ENCODE measurements at regions not wholly inside any gene's neighbourhood (a gene's known extent, or its start where the extent isn't known, plus 50 kb on each side); places are given as distances from the start of the nearest gene placed in this dataset.

- Mint-ChIP-seq H3K36me3 (ENCODE audit: low read depth) (no peaks in the 10 kb centered on the region), H3K4me3 (no peak overlapping the region), H3K9me3 (no peaks in the 10 kb centered on the region), H3K27ac (no peak overlapping the region), H3K27me3 (peaks cover 40% of the 10 kb centered on the region), H3K4me1 (peaks cover 6% of the 10 kb centered on the region)
- no peak for ATAC-seq (replicated peaks)
Observed at GRCh38 chr10:131743190-131744151, 157.3 kb upstream of the PPP2R2D start.

- Mint-ChIP-seq H3K4me3 (no peak overlapping the region), H3K4me1 (peaks cover 6% of the 10 kb centered on the region), H3K36me3 (ENCODE audit: low read depth) (no peaks in the 10 kb centered on the region), H3K27ac (no peak overlapping the region), H3K27me3 (peaks cover 39% of the 10 kb centered on the region), H3K9me3 (no peaks in the 10 kb centered on the region)
- no peak for ATAC-seq (replicated peaks)
Observed at GRCh38 chr10:131744346-131744745, 156.5 kb upstream of the PPP2R2D start.

- Mint-ChIP-seq H3K36me3 (ENCODE audit: low read depth) (no peaks in the 10 kb centered on the region), H3K27me3 (peaks cover 32% of the 10 kb centered on the region), H3K9me3 (no peaks in the 10 kb centered on the region), H3K4me3 (no peak overlapping the region), H3K4me1 (peaks cover 6% of the 10 kb centered on the region), H3K27ac (no peak overlapping the region)
- ATAC-seq (replicated peaks), result no peak
Observed at GRCh38 chr10:131745591-131745990, 155.2 kb upstream of the PPP2R2D start.

- peaks cover 32% of the 10 kb centered on the region for H3K27me3 Mint-ChIP-seq
- no peak overlapping the region for H3K4me3 Mint-ChIP-seq
- H3K9me3 Mint-ChIP-seq, result no peaks in the 10 kb centered on the region
- ATAC-seq (replicated peaks), result no peak
- H3K36me3 Mint-ChIP-seq (ENCODE audit: low read depth), result no peaks in the 10 kb centered on the region
- no peak overlapping the region for H3K27ac Mint-ChIP-seq
- H3K4me1 Mint-ChIP-seq, result peaks cover 6% of the 10 kb centered on the region
Observed at GRCh38 chr10:131746241-131746711, 154.5 kb upstream of the PPP2R2D start.

- Mint-ChIP-seq H3K4me3 (no peak overlapping the region), H3K27ac (no peak overlapping the region), H3K36me3 (ENCODE audit: low read depth) (no peaks in the 10 kb centered on the region), H3K9me3 (no peaks in the 10 kb centered on the region), H3K4me1 (peaks cover 6% of the 10 kb centered on the region), H3K27me3 (peaks cover 27% of the 10 kb centered on the region)
- ATAC-seq (replicated peaks), result no peak
Observed at GRCh38 chr10:131746785-131747184, 154.0 kb upstream of the PPP2R2D start.

- ATAC-seq (replicated peaks), result no peak
- Mint-ChIP-seq H3K27ac (no peak overlapping the region), H3K9me3 (no peaks in the 10 kb centered on the region), H3K4me3 (no peak overlapping the region), H3K4me1 (peaks cover 6% of the 10 kb centered on the region), H3K36me3 (ENCODE audit: low read depth) (no peaks in the 10 kb centered on the region), H3K27me3 (peaks cover 27% of the 10 kb centered on the region)
Observed at GRCh38 chr10:131747251-131747650, 153.6 kb upstream of the PPP2R2D start.

GRCh38 chr10:131747791-131748190 lies 153.0 kb upstream of the PPP2R2D start:
- ATAC-seq (replicated peaks), result no peak
- peaks cover 6% of the 10 kb centered on the region for H3K4me1 Mint-ChIP-seq
- H3K27ac Mint-ChIP-seq, result no peak overlapping the region
- H3K9me3 Mint-ChIP-seq, result no peaks in the 10 kb centered on the region
- peaks cover 27% of the 10 kb centered on the region for H3K27me3 Mint-ChIP-seq
- H3K36me3 Mint-ChIP-seq (ENCODE audit: low read depth), result no peaks in the 10 kb centered on the region
- H3K4me3 Mint-ChIP-seq, result no peak overlapping the region

GRCh38 chr10:131748191-131748590 lies 152.6 kb upstream of the PPP2R2D start:
- Mint-ChIP-seq H3K27ac (no peak overlapping the region), H3K9me3 (no peaks in the 10 kb centered on the region), H3K27me3 (peaks cover 27% of the 10 kb centered on the region), H3K4me1 (peaks cover 6% of the 10 kb centered on the region), H3K4me3 (no peak overlapping the region), H3K36me3 (ENCODE audit: low read depth) (no peaks in the 10 kb centered on the region)
- ATAC-seq (replicated peaks), result no peak

GRCh38 chr10:131748831-131749766 lies 151.7 kb upstream of the PPP2R2D start:
- H3K27ac Mint-ChIP-seq, result no peak overlapping the region
- H3K4me3 Mint-ChIP-seq, result no peak overlapping the region
- H3K4me1 Mint-ChIP-seq, result peaks cover 3% of the 10 kb centered on the region
- no peaks in the 10 kb centered on the region for H3K9me3 Mint-ChIP-seq
- H3K27me3 Mint-ChIP-seq, result peaks cover 23% of the 10 kb centered on the region
- no peaks in the 10 kb centered on the region for H3K36me3 Mint-ChIP-seq (ENCODE audit: low read depth)
- no peak for ATAC-seq (replicated peaks)

GRCh38 chr10:131749767-131750142 lies 151.1 kb upstream of the PPP2R2D start:
- Mint-ChIP-seq H3K4me3 (no peak overlapping the region), H3K36me3 (ENCODE audit: low read depth) (no peaks in the 10 kb centered on the region), H3K4me1 (no peaks in the 10 kb centered on the region), H3K27ac (no peak overlapping the region), H3K27me3 (peaks cover 17% of the 10 kb centered on the region), H3K9me3 (no peaks in the 10 kb centered on the region)
- ATAC-seq (replicated peaks), result no peak

GRCh38 chr10:131750171-131750895 lies 150.5 kb upstream of the PPP2R2D start:
- no peaks in the 10 kb centered on the region for H3K9me3 Mint-ChIP-seq
- no peaks in the 10 kb centered on the region for H3K4me1 Mint-ChIP-seq
- no peak overlapping the region for H3K4me3 Mint-ChIP-seq
- H3K27me3 Mint-ChIP-seq, result peaks cover 11% of the 10 kb centered on the region
- no peaks in the 10 kb centered on the region for H3K36me3 Mint-ChIP-seq (ENCODE audit: low read depth)
- no peak overlapping the region for H3K27ac Mint-ChIP-seq
- ATAC-seq (replicated peaks), result no peak

- H3K36me3 Mint-ChIP-seq (ENCODE audit: low read depth), result no peaks in the 10 kb centered on the region
- ATAC-seq (replicated peaks), result no peak
- no peaks in the 10 kb centered on the region for H3K9me3 Mint-ChIP-seq
- H3K27ac Mint-ChIP-seq, result no peak overlapping the region
- no peaks in the 10 kb centered on the region for H3K4me1 Mint-ChIP-seq
- H3K27me3 Mint-ChIP-seq, result peaks cover 5% of the 10 kb centered on the region
- H3K4me3 Mint-ChIP-seq, result no peak overlapping the region
Observed at GRCh38 chr10:131750973-131751826, 149.6 kb upstream of the PPP2R2D start.

All from activated T-helper 17 cell treated with anti-CD3 and anti-CD28 coated beads, Interleukin-2, amount 50 U/mL, for 72 hours (primary cell).